Kidney epithelial cell (primary cell): ENCODE measurements at regions not wholly inside any gene's neighbourhood (a gene's known extent, or its start where the extent isn't known, plus 50 kb on each side); places are given as distances from the start of the nearest gene placed in this dataset.

Experiments
- DNase-seq: peaks from one replicate; pipeline ENCODE4 v3.0.0-alpha.2; 2010; ENCODE audit warnings: low read depth
- H3K27me3 ChIP-seq: 2 replicates; pipeline ENCODE4 v1.6.0; 2011; ENCODE audit warnings: low read length; ENCODE audit not compliant: control insufficient read depth, insufficient read depth
- H3K36me3 ChIP-seq: 2 replicates; pipeline ENCODE4 v1.5.1; 2011; ENCODE audit warnings: low read length; ENCODE audit not compliant: control insufficient read depth, insufficient read depth
- H3K4me3 ChIP-seq: 2 replicates; pipeline ENCODE4 v1.5.1; 2011; ENCODE audit warnings: low read depth, mild to moderate bottlenecking, control low read depth, low read length
- TF ChIP-seq, protein P1 (sequence below): IDR thresholded peaks from 2 replicates; pipeline ENCODE4 v1.5.1; 2011; ENCODE audit warnings: mild to moderate bottlenecking, moderate library complexity, low read length, control low read depth, inconsistent platforms; ENCODE audit not compliant: insufficient read depth, poor library complexity, severe bottlenecking

DNA sequence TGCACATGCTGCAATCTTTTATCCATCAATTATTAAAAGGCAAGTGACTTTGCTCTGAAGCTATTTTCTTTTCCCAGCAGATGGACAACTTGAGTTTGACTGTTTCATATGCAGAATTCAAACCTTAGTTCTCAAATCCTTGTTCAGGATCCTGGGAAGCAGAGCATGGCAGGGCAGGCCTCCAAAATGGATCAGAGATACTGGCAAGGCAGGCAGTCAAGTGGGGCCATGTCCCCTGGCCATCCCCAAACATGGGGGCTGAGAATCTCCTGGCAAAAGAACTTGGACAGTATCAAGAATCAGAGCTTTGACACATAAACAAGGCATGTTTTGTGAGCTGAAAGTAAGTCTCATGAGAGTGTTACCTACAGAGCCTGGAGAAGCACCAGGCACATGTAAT is 122.9 kb upstream of the CTNNB1 start:
- Histone ChIP-seq H3K36me3 (no peaks in the 10 kb centered on the region), H3K27me3 (peaks cover 2% of the 10 kb centered on the region), H3K4me3 (no peak overlapping the region)
- TF ChIP-seq, protein P1, sequence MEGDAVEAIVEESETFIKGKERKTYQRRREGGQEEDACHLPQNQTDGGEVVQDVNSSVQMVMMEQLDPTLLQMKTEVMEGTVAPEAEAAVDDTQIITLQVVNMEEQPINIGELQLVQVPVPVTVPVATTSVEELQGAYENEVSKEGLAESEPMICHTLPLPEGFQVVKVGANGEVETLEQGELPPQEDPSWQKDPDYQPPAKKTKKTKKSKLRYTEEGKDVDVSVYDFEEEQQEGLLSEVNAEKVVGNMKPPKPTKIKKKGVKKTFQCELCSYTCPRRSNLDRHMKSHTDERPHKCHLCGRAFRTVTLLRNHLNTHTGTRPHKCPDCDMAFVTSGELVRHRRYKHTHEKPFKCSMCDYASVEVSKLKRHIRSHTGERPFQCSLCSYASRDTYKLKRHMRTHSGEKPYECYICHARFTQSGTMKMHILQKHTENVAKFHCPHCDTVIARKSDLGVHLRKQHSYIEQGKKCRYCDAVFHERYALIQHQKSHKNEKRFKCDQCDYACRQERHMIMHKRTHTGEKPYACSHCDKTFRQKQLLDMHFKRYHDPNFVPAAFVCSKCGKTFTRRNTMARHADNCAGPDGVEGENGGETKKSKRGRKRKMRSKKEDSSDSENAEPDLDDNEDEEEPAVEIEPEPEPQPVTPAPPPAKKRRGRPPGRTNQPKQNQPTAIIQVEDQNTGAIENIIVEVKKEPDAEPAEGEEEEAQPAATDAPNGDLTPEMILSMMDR, result no peak
- no peak for DNase-seq

GRCh38 chr3:41080141-41080540 is 119.2 kb upstream of the CTNNB1 start:
- Histone ChIP-seq H3K4me3 (no peak overlapping the region), H3K36me3 (no peaks in the 10 kb centered on the region), H3K27me3 (peaks cover 2% of the 10 kb centered on the region)
- no peak for DNase-seq
- TF ChIP-seq, protein P1, result no peak

GRCh38 chr3:41088882-41089281 is 110.4 kb upstream of the CTNNB1 start:
- Histone ChIP-seq H3K36me3 (no peaks in the 10 kb centered on the region), H3K4me3 (no peak overlapping the region), H3K27me3 (no peaks in the 10 kb centered on the region)
- TF ChIP-seq, protein P1, result no peak
- DNase-seq, result no peak

GRCh38 chr3:41089566-41089965 is 109.7 kb upstream of the CTNNB1 start:
- Histone ChIP-seq H3K4me3 (no peak overlapping the region), H3K27me3 (no peaks in the 10 kb centered on the region), H3K36me3 (no peaks in the 10 kb centered on the region)
- no peak for DNase-seq
- TF ChIP-seq, protein P1, result no peak

GRCh38 chr3:41092844-41093243 is 106.5 kb upstream of the CTNNB1 start:
- Histone ChIP-seq H3K36me3 (no peaks in the 10 kb centered on the region), H3K4me3 (no peak overlapping the region), H3K27me3 (no peaks in the 10 kb centered on the region)
- DNase-seq, result no peak
- TF ChIP-seq, protein P1, result no peak

- no peaks in the 10 kb centered on the region for H3K36me3 ChIP-seq
- H3K27me3 ChIP-seq, result no peaks in the 10 kb centered on the region
- no peak overlapping the region for H3K4me3 ChIP-seq
- no peak for DNase-seq
- TF ChIP-seq, protein P1, result no peak
These were observed 105.8 kb upstream of the CTNNB1 start for GRCh38 chr3:41093476-41093875.
